Lower leg skin (tissue), 3 donors: ENCODE measurements at regions not wholly inside any gene's neighbourhood (a gene's known extent, or its start where the extent isn't known, plus 50 kb on each side); places are given as distances from the start of the nearest gene placed in this dataset.

Experiments
- CTCF ChIP-seq, 3 donors: fragments of 450-650 bp; IDR thresholded peaks; one replicate each; pipeline ENCODE4 v1.5.1; 2016; ENCODE audit warnings: antibody characterized with exemption in 3 of 3, mild to moderate bottlenecking in 3 of 3, moderate library complexity in 2 of 3
- POLR2A ChIP-seq, 2 donors: fragments of 450-650 bp; IDR thresholded peaks; one replicate each; pipeline ENCODE4 v1.6.1; 2016 to 2017; ENCODE audit warnings: antibody characterized with exemption in 2 of 2, mild to moderate bottlenecking in 1 of 2, moderate library complexity in 1 of 2

GRCh38 chr11:127710831-127711230 lies 710.3 kb upstream of the KIRREL3 start:
- no peak for TF ChIP-seq POLR2A (IDR thresholded peaks at IDR 0.05)
- TF ChIP-seq CTCF (IDR thresholded peaks at IDR 0.05) = no peak
